ENCODE measurements at regions not wholly inside any gene's neighbourhood (a gene's known extent, or its start where the extent isn't known, plus 50 kb on each side); places are given as distances from the start of the nearest gene placed in this dataset.
"Not testable (repeated sequence)": the region's sequence is repeated elsewhere in the genome, so short reads cannot be mapped to it uniquely, and the experiment has no call there.

DNA sequence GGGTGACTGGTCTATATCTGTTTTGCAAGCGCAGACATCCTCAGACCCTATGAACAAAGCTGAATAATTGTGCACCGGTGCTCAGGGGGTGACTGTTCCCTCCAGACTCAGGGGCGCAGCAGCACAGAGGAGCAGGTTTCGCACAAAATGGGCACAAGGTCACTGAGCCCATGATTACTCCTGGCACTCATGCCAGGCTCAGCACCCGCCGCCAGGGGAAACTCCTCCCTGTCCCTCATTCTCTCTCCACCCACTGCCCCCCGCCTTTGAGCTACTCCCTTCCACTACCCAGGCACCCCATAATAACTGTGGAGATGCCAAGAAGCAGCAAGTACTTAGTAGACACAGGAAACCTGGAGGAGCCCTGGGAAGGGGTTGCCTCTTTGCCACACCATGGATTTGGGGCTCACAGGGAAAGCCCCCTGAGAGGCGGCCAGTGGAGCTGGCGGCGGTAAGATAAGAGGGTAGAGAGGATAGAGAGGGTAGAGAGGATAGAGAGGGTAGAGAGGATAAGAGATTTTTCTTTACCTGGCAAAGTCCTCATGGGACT, 198.8 kb downstream of the CTTN start:
- TF ChIP-seq, protein P1, sequence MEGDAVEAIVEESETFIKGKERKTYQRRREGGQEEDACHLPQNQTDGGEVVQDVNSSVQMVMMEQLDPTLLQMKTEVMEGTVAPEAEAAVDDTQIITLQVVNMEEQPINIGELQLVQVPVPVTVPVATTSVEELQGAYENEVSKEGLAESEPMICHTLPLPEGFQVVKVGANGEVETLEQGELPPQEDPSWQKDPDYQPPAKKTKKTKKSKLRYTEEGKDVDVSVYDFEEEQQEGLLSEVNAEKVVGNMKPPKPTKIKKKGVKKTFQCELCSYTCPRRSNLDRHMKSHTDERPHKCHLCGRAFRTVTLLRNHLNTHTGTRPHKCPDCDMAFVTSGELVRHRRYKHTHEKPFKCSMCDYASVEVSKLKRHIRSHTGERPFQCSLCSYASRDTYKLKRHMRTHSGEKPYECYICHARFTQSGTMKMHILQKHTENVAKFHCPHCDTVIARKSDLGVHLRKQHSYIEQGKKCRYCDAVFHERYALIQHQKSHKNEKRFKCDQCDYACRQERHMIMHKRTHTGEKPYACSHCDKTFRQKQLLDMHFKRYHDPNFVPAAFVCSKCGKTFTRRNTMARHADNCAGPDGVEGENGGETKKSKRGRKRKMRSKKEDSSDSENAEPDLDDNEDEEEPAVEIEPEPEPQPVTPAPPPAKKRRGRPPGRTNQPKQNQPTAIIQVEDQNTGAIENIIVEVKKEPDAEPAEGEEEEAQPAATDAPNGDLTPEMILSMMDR (IDR thresholded peaks at IDR 0.05; ENCODE audit: borderline replicate concordance, insufficient read depth, low read depth, low read length): no peak
- H3K4me3 ChIP-seq (ENCODE audit: low read depth, low read length): no peak overlapping the region

DNA sequence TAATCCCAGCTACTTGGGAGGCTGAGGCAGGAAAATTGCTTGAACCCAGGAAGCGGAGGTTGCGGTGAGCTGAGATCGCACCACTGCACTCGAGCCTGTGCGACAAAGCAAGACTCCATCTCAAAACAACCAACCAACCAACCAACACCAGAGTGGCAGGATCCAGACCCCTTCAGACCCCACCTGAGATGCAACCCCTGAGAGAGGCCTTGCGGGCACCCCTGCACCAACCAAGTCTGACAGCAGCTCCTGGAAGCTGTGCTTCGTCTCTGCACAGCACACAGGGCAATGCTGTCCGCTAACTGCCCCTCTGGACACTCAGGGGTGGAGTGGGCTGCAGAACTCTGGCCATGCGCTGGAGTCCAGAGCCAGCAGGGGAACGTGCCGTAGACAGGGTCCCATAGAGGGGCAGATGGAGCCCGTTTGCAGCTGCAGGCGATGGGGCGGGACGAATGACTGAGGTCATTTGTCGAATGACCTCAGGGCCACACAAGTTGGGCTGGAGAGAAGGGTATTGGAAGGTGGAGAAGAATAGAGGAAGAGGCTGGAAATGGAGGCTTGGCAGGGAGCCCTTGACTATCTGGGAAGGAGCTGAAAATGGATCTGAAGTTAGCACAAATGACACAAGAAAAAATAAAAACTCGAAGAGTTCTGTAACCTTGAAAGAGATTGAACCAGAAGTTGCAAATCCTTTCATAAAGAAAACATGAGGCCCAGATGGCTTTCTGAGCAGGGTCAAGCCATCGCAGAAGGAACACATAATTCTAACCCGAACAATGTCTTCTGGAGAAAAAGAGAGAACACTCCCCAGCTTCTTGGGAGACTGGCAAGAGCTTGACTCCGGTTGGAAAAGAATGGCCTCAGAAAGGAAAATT, 199.7 kb downstream of the CTTN start:
- TF ChIP-seq, protein P1 (IDR thresholded peaks at IDR 0.05; ENCODE audit: borderline replicate concordance, insufficient read depth, low read depth, low read length): no peak
- H3K4me3 ChIP-seq (ENCODE audit: low read depth, low read length): no peak overlapping the region

DNA sequence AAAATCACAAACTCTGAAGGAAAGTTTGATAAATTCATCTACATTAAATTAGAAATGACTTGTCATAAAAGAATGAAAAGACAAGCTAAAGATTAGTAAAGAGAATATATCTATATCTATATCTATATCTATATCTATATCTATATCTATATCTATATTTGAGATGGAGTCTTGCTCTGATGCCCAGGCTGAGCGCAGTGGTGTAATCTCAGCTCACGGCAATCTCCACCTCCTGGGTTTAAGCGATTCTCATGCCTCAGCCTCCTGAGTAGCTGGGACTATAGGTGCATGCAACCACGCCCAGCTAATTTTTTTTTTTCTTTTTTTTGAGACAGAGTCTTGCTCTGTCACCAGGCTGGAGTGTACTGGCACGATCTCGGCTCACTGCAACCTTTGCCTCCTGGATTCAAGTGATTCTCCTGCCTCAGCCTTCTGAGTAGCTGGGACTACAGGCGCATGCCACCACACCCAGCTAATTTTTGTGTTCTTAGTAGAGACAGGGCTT, 202.6 kb downstream of the CTTN start:
- H3K4me3 ChIP-seq (ENCODE audit: low read depth, low read length): not testable (repeated sequence)

DNA sequence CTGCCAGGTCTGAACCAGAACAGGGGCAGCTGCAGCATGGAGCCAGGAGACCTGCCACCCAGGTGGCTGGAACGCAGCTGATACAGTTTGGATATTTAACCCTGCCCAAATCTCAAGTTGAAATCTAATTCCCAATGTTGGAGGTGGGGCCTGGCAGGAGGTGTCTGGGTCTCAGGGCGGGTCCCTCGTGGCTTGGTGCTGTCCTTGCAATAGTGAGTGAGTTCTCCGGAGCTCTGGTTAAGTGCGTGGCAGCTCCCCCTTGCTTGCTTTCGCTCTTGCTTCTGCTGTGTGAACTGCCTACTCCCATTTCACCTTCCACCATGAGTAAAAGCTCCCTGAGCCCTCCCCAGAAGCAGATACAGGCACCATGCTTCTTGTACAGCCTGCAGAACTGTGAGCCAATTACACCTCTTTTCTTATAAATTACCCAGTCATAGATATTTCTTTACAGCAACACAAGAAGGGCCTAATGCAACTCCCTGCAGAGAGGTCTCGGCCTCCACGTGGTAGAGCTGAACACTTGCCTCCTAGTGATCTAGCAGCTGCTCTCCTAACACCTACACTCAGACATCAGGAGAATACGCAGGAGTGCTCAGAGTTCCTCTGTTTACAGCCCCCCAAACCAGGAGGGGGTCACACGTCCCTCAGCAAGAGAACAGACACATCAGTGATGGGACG, 203.7 kb downstream of the CTTN start:
- no peak overlapping the region for H3K4me3 ChIP-seq (ENCODE audit: low read depth, low read length)
- TF ChIP-seq, protein P1 (IDR thresholded peaks at IDR 0.05; ENCODE audit: borderline replicate concordance, insufficient read depth, low read depth, low read length): no peak

DNA sequence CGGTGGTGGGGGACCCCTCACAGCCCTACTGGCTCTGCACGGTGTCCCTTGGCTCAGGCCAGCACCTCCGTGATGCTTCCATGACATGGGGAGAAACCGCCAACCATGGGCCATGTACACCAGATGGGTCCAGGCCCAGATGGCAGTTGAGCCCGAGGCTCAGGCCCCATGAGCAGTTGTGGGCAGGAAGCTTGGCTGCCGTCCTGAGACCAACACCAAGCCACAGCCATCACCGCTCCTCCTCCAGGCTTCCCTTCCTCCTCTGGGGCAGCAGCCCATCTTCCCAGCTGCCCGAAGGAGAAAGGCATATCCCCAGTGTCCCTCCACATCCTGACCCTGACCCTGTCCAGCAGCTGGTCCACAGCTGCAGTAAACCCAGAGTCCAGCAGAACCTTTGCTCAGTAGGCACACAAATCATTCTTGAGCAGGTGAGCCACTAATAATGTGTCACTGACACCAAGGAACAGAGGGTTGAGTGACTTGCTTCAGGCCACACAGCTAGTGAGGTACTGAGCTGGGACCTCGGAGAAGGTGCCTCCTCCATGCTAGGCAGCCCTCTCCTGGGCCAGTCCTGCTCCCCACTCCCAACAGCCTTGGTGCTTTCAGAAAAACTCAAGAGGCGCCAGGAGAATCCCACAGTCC, 204.9 kb downstream of the CTTN start:
- H3K4me3 ChIP-seq (ENCODE audit: low read depth, low read length): no peak overlapping the region
- TF ChIP-seq, protein P1 (IDR thresholded peaks at IDR 0.05; ENCODE audit: borderline replicate concordance, insufficient read depth, low read depth, low read length): no peak

DNA sequence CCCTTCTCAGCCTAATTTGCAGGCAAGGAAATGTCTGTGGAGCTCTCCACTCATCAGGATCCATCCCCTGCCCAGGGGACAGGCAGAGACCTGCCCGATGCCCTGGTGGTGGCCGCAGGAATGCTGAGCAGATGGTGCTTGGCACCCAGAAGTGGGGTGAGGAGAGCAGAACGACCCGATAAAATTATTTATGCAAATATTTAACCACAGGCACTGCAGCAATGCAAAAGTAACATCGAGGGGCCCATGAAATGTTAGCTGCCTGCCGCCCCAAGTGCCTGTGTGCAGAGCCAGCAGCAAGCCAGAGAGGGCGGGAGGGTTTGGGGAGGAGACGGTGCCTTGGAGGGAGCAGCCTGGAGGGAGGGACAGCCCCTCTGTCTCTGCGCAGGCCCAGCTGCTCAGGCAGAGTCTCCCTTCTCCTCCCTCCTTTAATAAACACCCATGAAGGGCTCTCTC, 205.5 kb downstream of the CTTN start:
- TF ChIP-seq, protein P1 (IDR thresholded peaks at IDR 0.05; ENCODE audit: borderline replicate concordance, insufficient read depth, low read depth, low read length): no peak
- H3K4me3 ChIP-seq (ENCODE audit: low read depth, low read length): no peak overlapping the region

DNA sequence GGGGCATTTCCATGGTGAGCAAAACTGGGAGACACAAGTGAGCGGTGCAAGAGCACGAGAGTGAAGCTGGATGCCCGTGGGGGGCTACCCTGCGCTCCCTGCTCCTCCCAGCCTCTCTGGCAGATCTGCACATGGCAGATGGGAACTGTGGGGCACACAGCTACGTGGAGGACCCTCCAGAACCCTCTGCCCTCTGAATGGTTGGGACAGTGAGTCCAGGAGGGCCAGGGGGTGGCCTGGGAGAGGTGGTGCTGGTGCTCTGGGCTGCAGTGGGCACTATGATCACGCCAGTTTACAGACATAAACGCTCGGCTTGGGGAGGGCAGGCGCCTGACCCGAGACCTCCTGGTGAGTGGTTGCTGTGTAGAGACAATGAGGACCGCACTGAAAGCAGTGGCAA, 205.9 kb downstream of the CTTN start:
- H3K4me3 ChIP-seq (ENCODE audit: low read depth, low read length): no peak overlapping the region
- TF ChIP-seq, protein P1 (IDR thresholded peaks at IDR 0.05; ENCODE audit: borderline replicate concordance, insufficient read depth, low read depth, low read length): no peak
